ENCODE measurements at regions not wholly inside any gene's neighbourhood (a gene's known extent, or its start where the extent isn't known, plus 50 kb on each side); places are given as distances from the start of the nearest gene placed in this dataset.

- TF ChIP-seq CTCF (IDR thresholded peaks at IDR 0.05) (no peak), POLR2A (IDR thresholded peaks at IDR 0.05) (no peak)
- H3K4me3 ChIP-seq, result no peak overlapping the region
- H3K27me3 ChIP-seq, result no peaks in the 10 kb centered on the region
- DNase-seq, result no peak
- H3K9me3 ChIP-seq, result no peaks in the 10 kb centered on the region
- intact Hi-C loops (cut with DNase I; ENCODE audit: low total_unique reads), result no loop called here
- peaks cover 42% of the 10 kb centered on the region for H3K4me1 ChIP-seq
- peak overlapping the region in 1 of 2 donors; percentile 53 for H3K27ac ChIP-seq
- no peaks in the 10 kb centered on the region for H3K36me3 ChIP-seq (ENCODE audit: low read depth, missing control alignments)
Measured at GRCh38 chr6:167547328-167547692, 222.4 kb downstream of the TTLL2 start.

GRCh38 chr6:167547751-167548150 lies 222.9 kb downstream of the TTLL2 start:
- Histone ChIP-seq H3K4me3 (no peak overlapping the region), H3K27me3 (no peaks in the 10 kb centered on the region), H3K36me3 (ENCODE audit: low read depth, missing control alignments) (no peaks in the 10 kb centered on the region), H3K27ac (peak overlapping the region in 1 of 2 donors; percentile 53), H3K4me1 (peaks cover 42% of the 10 kb centered on the region), H3K9me3 (no peaks in the 10 kb centered on the region)
- 46 to 57% methylated on average over 7 of the region's 7 CpGs for WGBS, 2 donors
- no peak for DNase-seq
- TF ChIP-seq CTCF (IDR thresholded peaks at IDR 0.05), result no peak
- TF ChIP-seq POLR2A (IDR thresholded peaks at IDR 0.05), result no peak
- intact Hi-C loops (cut with DNase I; ENCODE audit: low total_unique reads), result no loop called here

GRCh38 chr6:167548451-167548850 lies 223.6 kb downstream of the TTLL2 start:
- Histone ChIP-seq H3K9me3 (no peaks in the 10 kb centered on the region), H3K4me1 (peaks cover 39% of the 10 kb centered on the region), H3K27ac (peak overlapping the region in 1 of 2 donors; percentile 87), H3K27me3 (no peaks in the 10 kb centered on the region), H3K4me3 (no peak overlapping the region), H3K36me3 (ENCODE audit: low read depth, missing control alignments) (no peaks in the 10 kb centered on the region)
- WGBS, 2 donors, result 99% methylated on average over 5 of the region's 5 CpGs; no CpG with 5 or more reads in 1 of the 2 donors
- TF ChIP-seq POLR2A (IDR thresholded peaks at IDR 0.05) (no peak), CTCF (IDR thresholded peaks at IDR 0.05) (no peak)
- DNase-seq, result no peak
- intact Hi-C loops (cut with DNase I; ENCODE audit: low total_unique reads), result no loop called here

GRCh38 chr6:167549213-167549612 lies 224.3 kb downstream of the TTLL2 start:
- DNase-seq, result peak; percentile 75
- Histone ChIP-seq H3K36me3 (ENCODE audit: low read depth, missing control alignments) (no peaks in the 10 kb centered on the region), H3K4me3 (no peak overlapping the region), H3K4me1 (peaks cover 36% of the 10 kb centered on the region), H3K9me3 (no peaks in the 10 kb centered on the region), H3K27me3 (no peaks in the 10 kb centered on the region), H3K27ac (peak overlapping the region in 1 of 2 donors; percentile 87)
- intact Hi-C loops (cut with DNase I; ENCODE audit: low total_unique reads), result no loop called here
- TF ChIP-seq POLR2A (IDR thresholded peaks at IDR 0.05) (no peak), CTCF (IDR thresholded peaks at IDR 0.05) (no peak)
- 42 to 49% methylated on average over 9 of the region's 9 CpGs for WGBS, 2 donors

- Histone ChIP-seq H3K27me3 (no peaks in the 10 kb centered on the region), H3K4me1 (peaks cover 36% of the 10 kb centered on the region), H3K36me3 (ENCODE audit: low read depth, missing control alignments) (no peaks in the 10 kb centered on the region), H3K9me3 (no peaks in the 10 kb centered on the region), H3K27ac (peak overlapping the region; percentile 57 to 87), H3K4me3 (no peak overlapping the region)
- 30 to 33% methylated on average over 23 to 29 of the region's 29 CpGs for WGBS, 2 donors
- intact Hi-C loops (cut with DNase I; ENCODE audit: low total_unique reads), result no loop called here
- peak; percentile 92 for DNase-seq
- TF ChIP-seq CTCF (IDR thresholded peaks at IDR 0.05) (no peak), POLR2A (IDR thresholded peaks at IDR 0.05) (no peak)
Measured at GRCh38 chr6:167550941-167551627, 226.2 kb downstream of the TTLL2 start.
